NCI-H2081 treated with DMSO at 0.1 percent for 48 hours (cell line): ENCODE measurements at regions not wholly inside any gene's neighbourhood (a gene's known extent, or its start where the extent isn't known, plus 50 kb on each side); places are given as distances from the start of the nearest gene placed in this dataset.
"Not testable (repeated sequence)": the region's sequence is repeated elsewhere in the genome, so short reads cannot be mapped to it uniquely, and the experiment has no call there.

Source experiments
- DNase-seq: peaks from one replicate; lab custom pipeline; 2025; lab: John Stamatoyannopoulos, UW

GRCh38 chr6:27161115-27161514 lies 86.4 kb upstream of the PRSS16 start:
- no peak for DNase-seq

- DNase-seq = no peak
Observed at GRCh38 chr6:27161603-27161945, 85.9 kb upstream of the PRSS16 start.

- peak; percentile 19 for DNase-seq
Observed at GRCh38 chr6:27161946-27162603, 85.4 kb upstream of the PRSS16 start.

- DNase-seq = no peak
Observed at GRCh38 chr6:27163834-27164233, 83.7 kb upstream of the PRSS16 start.

GRCh38 chr6:27168108-27168507 lies 79.4 kb upstream of the PRSS16 start:
- no peak for DNase-seq

GRCh38 chr6:27168586-27169443 lies 78.7 kb upstream of the PRSS16 start:
- DNase-seq = no peak

GRCh38 chr6:27172524-27173231 lies 74.8 kb upstream of the PRSS16 start:
- not testable (repeated sequence) for DNase-seq

GRCh38 chr6:27173232-27173601 lies 74.3 kb upstream of the PRSS16 start:
- not testable (repeated sequence) for DNase-seq

GRCh38 chr6:27174958-27175357 lies 72.5 kb upstream of the PRSS16 start:
- DNase-seq = no peak

- no peak for DNase-seq
Observed at GRCh38 chr6:27176096-27176495, 71.4 kb upstream of the PRSS16 start.

- peak; percentile 37 for DNase-seq
Observed at GRCh38 chr6:27176523-27177484, 70.7 kb upstream of the PRSS16 start.

GRCh38 chr6:27177485-27178406 lies 69.8 kb upstream of the PRSS16 start:
- peak; percentile 7 for DNase-seq

GRCh38 chr6:27178407-27178730 lies 69.1 kb upstream of the PRSS16 start:
- DNase-seq = no peak

GRCh38 chr6:27178860-27179259 lies 68.6 kb upstream of the PRSS16 start:
- DNase-seq = no peak

GRCh38 chr6:27183060-27183832 lies 64.3 kb upstream of the PRSS16 start:
- no peak for DNase-seq

- no peak for DNase-seq
Observed at GRCh38 chr6:27187231-27188060, 60.1 kb upstream of the PRSS16 start.

- no peak for DNase-seq
Observed at GRCh38 chr6:27188061-27188884, 59.2 kb upstream of the PRSS16 start.

- peak; percentile 52 for DNase-seq
Observed at GRCh38 chr6:27188885-27189418, 58.5 kb upstream of the PRSS16 start.
